GM18505 (cell line): ENCODE measurements at regions not wholly inside any gene's neighbourhood (a gene's known extent, or its start where the extent isn't known, plus 50 kb on each side); places are given as distances from the start of the nearest gene placed in this dataset.

ENCODE experiments used
- ATAC-seq: cut with Tn5 transposase; IDR thresholded peaks from one replicate; pipeline ENCODE4 v1.9.1; 2021; ENCODE audit not compliant: unreplicated experiment
- POLR2A ChIP-seq: IDR thresholded peaks from 4 replicates; pipeline ENCODE4 v1.6.1; 2011; ENCODE audit warnings: borderline replicate concordance; ENCODE audit not compliant: insufficient read depth, insufficient read length; ENCODE audit errors: extremely low read depth

DNA sequence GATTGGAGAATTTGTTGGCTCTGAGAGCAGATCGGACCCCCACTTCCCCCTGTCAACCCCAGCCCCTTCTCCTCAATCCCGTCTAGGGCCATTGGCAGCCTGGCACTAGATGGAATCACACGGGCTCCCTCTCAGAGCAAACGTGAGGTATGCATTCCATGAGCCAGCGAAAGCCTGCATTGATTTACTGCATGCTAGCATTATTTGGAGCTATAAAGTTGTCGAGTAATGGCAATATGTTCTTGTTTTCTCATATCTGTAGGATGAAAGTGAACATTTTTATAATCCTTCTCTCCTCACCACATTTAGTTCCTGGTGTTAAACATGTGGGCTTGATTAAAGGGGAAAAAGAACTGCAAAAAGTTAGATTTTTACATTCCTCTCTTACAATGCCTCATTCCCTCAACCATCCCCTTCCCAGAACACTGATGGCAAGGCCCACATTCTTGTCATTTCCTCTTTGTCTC, 159.2 kb downstream of the SPRY1 start:
- TF ChIP-seq POLR2A: no peak
- no peak for ATAC-seq

DNA sequence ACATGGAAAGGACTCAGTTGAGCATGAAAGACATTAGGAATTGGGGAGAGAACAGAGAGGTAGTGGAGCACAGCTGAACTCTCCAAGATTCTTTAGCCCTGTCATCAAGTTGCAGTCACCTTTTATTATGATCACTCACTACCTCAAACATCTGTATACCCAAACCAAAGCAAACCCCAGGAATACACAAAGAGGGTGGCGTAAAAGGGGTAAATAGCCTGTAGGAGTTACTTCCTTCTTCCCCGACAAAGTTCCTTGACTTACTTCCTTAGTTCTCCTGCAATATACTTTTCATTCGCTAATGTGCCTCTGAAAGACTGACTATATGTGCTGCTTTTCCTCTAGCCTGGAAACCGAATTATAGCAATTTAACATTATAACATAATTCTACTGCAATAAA, 159.9 kb downstream of the SPRY1 start:
- ATAC-seq: no peak

DNA sequence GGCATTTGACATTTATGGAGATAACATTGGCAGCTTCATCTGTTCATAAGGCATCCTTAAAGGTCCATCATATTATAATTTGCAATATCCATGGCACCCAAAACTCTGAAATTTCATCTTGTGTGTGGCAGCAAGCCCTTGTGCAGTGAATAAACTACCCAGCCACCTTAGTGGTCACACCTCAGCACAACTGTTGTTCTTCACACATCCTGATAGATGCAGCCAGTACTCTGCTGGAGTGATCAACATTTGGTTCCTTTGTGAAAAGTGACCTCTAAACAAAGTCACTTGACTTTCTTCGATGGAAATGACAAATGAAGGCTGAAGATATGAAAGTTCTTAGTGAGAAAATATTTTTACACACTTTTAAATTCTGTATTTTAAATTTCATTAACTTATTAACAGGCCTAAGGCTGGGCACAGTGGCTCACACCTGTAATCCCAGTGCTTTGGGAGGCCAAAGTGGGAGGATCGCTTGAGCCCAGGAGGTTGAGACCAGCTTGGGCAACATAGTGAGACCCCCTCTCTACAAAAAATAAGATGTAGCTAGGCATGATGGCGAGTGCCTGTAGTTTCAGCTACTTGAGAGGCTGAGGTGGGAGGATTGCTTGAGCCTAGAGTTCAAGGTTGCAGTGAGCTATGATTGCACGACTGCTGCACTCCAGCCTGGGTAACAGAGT, 161.4 kb downstream of the SPRY1 start:
- ATAC-seq: no peak
- TF ChIP-seq POLR2A: no peak

More for the DNA sequence above, 159.9 kb downstream of the SPRY1 start:
- TF ChIP-seq POLR2A: no peak

DNA sequence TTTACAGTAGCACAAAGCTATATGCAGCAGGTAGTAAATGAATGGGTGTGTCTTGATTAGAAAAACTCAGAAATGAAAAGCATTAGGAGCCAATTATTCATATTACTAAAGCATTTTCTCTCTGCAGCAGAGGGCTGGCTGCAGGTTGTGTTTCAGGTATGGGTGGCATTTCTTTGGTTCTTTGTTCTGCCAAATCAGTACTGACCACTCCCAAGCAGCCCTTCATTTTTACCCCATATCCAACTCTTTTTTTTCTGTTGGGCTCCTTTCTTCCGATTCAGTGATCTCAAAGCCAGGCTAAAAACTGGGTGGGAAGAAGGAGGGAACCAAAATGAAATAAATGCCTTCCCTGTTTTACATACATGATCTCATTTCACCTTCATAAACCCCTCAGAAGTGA, 162.3 kb downstream of the SPRY1 start:
- no peak for ATAC-seq
- TF ChIP-seq POLR2A: no peak

DNA sequence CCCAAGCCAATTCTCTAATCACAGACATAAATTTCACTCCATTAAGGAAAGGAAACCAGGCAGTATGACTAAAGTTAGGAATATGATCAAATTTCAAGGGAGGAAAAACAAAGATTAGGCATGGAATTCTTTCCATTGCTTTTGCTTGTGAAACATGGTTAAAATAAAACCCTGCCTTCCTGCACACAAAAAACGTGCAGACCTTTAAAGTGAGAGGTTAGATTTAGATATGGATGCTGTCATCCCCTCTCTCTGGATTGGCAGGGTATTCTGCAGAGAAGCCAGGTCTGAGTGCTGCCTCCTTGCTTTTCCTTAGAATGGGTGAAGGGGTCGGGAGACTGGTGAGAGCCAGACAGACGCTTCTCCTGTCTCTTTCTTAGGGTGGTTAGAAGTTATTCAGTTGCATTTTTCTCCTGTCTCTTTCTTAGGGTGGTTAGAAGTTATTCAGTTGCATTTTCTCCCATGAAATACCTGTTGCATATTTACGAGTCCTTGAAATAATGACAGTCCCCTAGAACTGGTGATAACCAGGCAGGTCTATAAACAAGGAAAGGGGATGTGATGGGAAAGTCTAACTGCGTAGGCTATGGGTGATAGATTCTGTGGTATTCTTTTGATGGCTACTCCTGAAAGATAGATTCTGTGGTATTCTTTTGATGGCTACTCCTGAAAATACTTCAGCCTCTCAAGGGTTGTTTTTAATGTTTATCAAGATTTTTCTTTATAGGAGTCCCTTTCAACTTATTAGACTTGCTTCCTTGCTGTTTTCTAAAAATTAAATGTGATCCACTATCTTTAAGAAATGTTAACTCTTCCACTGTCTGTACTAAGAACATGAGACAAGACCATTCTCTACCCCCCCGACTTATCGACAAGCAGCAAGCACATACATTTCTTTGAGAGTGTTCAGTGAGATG, 163.6 kb downstream of the SPRY1 start:
- no peak for TF ChIP-seq POLR2A
- no peak for ATAC-seq

DNA sequence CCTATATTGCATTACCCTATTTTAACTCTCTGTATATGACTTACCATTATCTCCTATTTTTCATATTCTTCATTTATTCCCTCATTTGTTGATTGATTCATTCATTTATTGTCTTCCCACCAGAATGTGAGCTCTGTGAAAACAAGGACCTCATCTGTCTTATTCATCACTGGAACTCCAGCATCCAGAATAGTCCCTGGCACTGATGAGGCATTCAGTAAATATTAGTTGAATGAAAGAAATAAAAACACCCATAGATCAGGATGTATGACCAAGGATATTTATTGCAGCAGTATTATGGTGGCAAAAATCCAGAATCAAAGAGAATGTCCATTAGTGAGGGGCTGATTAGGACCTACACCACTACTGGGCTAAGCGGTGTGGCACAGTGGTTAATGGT, 164.9 kb downstream of the SPRY1 start:
- TF ChIP-seq POLR2A: no peak
- ATAC-seq: no peak

DNA sequence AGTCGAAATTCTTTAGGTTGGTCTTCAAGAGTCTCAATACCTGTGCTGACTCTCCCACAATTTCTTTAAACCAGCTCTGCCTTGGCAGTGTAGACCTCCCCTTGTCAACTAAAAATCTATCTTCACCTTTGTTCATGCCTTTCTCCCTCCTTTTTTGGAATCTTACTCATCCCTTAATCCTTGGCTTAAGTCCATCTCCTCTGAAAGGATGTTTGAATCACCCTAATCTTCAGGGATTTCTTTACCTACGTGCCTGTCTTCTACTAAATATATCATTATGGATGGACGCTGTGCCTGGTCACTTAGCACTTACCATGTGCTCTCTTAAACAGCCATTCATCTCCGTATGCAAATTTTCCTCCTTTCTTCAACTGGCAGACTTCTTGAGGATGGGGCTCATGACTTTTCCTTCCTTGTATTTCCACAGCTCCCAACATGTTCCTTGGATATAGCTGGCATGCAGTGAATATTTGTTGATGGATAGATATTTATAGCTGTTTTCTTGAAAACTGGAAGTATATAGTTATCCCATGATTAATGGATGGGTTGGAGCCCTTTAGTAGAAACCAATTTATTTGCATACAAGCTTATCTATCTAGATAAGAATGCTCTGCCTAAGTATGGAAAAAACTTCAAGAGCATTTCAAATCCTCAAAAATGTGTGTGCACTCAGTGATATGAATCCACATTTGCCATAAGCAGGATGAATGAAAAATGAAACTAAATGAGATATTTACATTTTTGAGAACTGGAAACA, 166.6 kb downstream of the SPRY1 start:
- ATAC-seq: no peak
- TF ChIP-seq POLR2A: no peak

DNA sequence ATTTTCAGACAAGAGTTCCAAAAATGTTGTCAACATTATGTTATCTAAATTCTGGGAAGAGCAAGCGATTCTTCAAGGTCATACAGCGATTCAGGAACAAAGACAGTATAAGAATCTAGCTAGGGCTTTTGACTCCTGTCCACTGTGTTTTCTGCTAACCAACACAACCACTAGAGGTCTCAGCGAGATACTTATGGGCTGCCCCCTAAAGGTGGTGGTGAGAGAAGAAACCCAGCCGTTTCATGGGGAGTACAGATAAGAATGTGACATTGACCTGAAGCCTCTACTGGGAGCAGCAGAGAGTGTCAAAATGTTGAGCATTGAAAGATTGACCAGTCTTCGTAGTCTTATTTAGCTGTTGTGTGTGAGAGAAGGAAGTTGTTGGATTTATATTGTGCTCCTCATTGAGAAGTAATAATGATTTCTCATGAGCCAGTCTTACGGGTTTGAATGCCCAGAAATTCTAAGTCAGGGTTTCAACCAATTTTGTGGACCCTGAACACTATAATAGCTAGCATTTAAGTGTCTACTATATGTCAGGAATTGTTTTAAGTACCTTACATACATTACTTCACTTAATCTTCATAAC, 168.3 kb downstream of the SPRY1 start:
- peak; percentile 100 for ATAC-seq

DNA sequence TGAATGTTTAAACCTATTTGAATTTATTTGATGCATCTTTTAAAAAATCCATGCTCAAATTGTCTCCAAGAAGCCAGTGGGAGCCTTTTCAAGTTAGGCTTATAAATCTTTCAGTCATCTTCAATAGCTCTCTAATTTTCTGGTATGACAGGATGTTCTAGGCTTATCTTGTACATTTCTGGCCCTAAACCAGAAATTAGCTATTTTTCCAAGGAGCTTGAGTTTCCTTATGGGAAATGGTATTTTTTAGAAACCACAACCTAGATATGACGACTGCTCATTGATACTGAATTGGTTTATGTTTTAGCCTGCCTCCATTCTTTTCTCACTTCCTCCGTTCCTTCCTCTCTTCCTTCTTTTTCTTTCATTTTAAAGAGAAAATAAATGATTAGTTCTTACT, 172.3 kb downstream of the SPRY1 start:
- TF ChIP-seq POLR2A: no peak
- no peak for ATAC-seq

More for the DNA sequence above, 168.3 kb downstream of the SPRY1 start:
- no peak for TF ChIP-seq POLR2A

DNA sequence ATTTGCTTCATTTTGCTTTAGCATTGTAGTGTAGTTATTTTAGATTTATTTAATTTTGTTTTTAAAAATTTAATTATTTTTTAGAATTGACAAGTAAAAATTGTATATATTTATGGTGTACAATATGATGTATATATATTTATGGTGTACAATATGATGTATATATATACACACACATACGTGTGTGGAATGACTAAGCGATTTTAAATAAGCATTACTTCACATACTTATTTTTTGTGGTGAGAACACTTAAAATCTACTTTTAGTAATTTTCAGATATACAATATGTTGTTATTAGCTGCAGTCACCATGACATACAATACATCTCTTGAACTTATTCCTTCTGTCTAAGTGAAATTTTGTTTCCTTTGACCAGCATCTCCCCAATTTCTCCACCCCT, 172.9 kb downstream of the SPRY1 start:
- no peak for ATAC-seq
- no peak for TF ChIP-seq POLR2A

DNA sequence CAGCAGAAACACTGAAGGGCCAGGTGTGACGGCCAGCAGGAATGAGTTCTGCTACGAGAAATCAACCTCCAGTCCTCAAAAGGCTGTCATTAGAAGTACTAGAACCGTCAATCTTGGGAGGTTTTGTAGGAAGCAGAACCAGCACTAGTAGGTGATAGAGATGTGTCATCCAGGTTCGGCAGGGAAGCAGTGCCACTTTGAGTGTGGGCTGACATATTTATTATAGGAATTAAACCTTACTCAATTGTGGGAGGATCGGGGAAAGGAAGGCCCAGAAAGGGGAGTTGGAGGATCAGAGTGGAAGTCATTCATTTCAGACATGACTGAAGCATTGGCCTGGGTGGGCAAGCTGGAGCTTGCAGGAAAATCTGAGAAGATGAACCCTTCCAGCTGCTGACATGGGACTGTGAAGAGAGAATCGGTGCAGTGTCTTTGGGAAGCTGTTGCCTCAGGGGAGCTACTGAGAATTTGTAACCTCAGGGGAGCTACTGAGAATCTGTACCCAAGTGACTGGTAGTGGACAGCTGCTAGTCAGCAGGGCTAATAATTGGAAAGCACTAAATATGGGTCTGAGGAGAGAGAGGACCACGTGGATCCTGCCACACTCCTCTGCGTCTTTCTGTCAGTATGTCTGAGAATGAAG, 177.4 kb downstream of the SPRY1 start:
- TF ChIP-seq POLR2A: no peak
- no peak for ATAC-seq

DNA sequence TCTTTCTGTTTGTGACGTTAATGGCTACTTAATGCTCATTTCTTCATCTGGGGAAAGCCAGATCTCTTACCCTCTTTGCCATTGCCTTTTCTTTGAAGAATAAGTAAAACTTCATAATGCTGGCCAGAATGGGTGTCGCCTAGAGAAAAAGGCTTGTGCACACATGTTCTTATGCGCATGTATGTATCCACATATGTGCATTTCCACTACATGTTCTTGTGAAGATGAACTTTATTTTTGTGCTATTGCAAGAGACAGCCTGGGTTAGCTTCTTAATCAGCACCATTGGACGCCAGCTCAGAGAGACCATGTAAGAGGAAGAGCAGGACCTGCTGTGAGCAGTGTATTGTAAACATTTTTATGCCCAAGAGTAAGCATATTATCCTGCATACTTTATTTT, 178.7 kb downstream of the SPRY1 start:
- no peak for TF ChIP-seq POLR2A
- no peak for ATAC-seq
